Fibroblast of villous mesenchyme (primary cell): ENCODE measurements at regions not wholly inside any gene's neighbourhood (a gene's known extent, or its start where the extent isn't known, plus 50 kb on each side); places are given as distances from the start of the nearest gene placed in this dataset.

Experiments
- DNase-seq: peaks from one replicate; pipeline ENCODE4 v3.0.0-alpha.2; 2010; ENCODE audit warnings: low read depth
- H3K4me3 ChIP-seq: 2 replicates; pipeline ENCODE4 v1.5.1; 2011; ENCODE audit warnings: low read depth, mild to moderate bottlenecking, low read length
- TF ChIP-seq, protein P1 (sequence below): IDR thresholded peaks from 2 replicates; pipeline ENCODE4 v1.5.1; 2012; ENCODE audit warnings: low read depth, mild to moderate bottlenecking, low read length; ENCODE audit not compliant: insufficient read depth

DNA sequence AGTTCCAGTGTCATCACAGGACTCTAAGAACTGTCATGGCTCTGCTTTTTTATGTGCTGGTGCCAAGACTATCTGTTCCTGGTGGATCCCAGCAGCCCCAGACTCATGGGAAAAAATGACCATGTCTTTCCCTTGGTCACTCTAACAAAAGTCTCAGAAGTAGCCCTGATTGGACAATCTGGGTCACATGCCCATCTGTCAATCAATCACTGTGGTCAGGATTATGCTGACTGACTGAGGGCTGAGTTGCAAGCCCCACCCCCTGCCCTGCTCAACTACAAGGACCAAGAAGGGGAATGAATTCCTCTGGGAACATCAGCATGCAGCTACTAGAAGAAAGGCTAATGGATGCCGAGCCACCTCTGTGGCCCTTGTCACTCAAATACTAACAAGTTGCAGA is 91.6 kb downstream of the EDN3 start:
- no peak for DNase-seq
- no peak overlapping the region for H3K4me3 ChIP-seq
- TF ChIP-seq, protein P1, sequence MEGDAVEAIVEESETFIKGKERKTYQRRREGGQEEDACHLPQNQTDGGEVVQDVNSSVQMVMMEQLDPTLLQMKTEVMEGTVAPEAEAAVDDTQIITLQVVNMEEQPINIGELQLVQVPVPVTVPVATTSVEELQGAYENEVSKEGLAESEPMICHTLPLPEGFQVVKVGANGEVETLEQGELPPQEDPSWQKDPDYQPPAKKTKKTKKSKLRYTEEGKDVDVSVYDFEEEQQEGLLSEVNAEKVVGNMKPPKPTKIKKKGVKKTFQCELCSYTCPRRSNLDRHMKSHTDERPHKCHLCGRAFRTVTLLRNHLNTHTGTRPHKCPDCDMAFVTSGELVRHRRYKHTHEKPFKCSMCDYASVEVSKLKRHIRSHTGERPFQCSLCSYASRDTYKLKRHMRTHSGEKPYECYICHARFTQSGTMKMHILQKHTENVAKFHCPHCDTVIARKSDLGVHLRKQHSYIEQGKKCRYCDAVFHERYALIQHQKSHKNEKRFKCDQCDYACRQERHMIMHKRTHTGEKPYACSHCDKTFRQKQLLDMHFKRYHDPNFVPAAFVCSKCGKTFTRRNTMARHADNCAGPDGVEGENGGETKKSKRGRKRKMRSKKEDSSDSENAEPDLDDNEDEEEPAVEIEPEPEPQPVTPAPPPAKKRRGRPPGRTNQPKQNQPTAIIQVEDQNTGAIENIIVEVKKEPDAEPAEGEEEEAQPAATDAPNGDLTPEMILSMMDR = no peak

GRCh38 chr20:59392736-59393135 is 92.3 kb downstream of the EDN3 start:
- no peak overlapping the region for H3K4me3 ChIP-seq
- TF ChIP-seq, protein P1 = no peak
- no peak for DNase-seq

GRCh38 chr20:59393142-59393541 is 92.7 kb downstream of the EDN3 start:
- TF ChIP-seq, protein P1 = no peak
- no peak for DNase-seq
- no peak overlapping the region for H3K4me3 ChIP-seq

GRCh38 chr20:59395729-59396128 is 95.3 kb downstream of the EDN3 start:
- no peak overlapping the region for H3K4me3 ChIP-seq
- TF ChIP-seq, protein P1 = no peak
- DNase-seq = no peak

DNA sequence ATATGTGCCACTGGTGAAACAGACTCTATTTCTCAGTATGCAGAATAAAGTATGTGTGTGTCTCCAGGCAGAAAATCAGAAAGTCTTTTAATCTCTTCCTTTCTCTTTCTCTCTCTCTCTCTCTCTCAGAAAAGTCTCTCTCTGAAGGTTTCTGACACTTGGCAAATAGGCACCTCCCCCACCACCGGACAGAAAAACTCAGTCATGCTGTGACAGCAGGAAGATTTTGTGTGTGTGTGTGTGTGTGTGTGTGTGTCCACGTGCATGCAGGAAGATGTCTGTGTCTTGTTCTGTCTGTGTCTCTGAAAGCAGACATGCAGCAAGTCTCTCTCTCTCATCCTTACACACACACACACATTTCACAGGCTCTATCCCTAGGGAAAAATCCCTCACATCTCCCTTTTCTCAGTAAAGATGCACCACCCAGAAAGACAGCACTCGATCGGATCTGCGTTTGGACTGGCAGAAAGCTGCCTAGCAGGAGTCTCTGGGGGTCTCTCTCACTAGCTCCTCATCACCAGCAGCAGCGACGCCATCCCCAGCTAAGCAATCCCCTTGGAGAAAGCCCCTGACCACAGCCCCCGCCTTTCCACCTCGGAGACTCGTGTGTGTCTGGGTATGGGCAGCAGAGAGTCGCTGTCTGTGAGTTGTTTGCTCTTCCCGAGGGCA is 98.3 kb downstream of the EDN3 start:
- TF ChIP-seq, protein P1 = no peak
- H3K4me3 ChIP-seq = no peak overlapping the region
- DNase-seq = no peak

GRCh38 chr20:59399426-59400099 is 99.2 kb downstream of the EDN3 start:
- no peak for DNase-seq
- H3K4me3 ChIP-seq = no peak overlapping the region
- TF ChIP-seq, protein P1 = no peak
